Activated T-helper 2 cell treated with anti-CD3 and anti-CD28 coated beads, Interferon-gamma antibody, Interleukin-2, Interleukin-4, amounts not matched to agents 10 μg/mL and 5 μg/mL and 100 μg/mL, durations not matched to agents 14 hours and 24 hours and 36 hours (primary cell): ENCODE measurements at regions not wholly inside any gene's neighbourhood (a gene's known extent, or its start where the extent isn't known, plus 50 kb on each side); places are given as distances from the start of the nearest gene placed in this dataset.

Source experiments
- DNase-seq: peaks from one replicate; pipeline ENCODE4 v3.0.0; 2021; ENCODE audit warnings: low spot score
- H3K27ac Mint-ChIP-seq: one replicate; pipeline ENCODE4 v1.8.0; 2021; ENCODE audit warnings: mixed read lengths
- H3K27me3 Mint-ChIP-seq: one replicate; pipeline ENCODE4 v1.8.0; 2021; ENCODE audit warnings: low read depth, mixed read lengths
- H3K36me3 Mint-ChIP-seq: one replicate; pipeline ENCODE4 v1.8.0; 2021; ENCODE audit warnings: low read depth, mixed read lengths
- H3K4me1 Mint-ChIP-seq: one replicate; pipeline ENCODE4 v1.8.0; 2021; ENCODE audit warnings: low read depth, mixed read lengths
- H3K4me3 Mint-ChIP-seq: one replicate; pipeline ENCODE4 v1.8.0; 2021; ENCODE audit warnings: low read depth, mild to moderate bottlenecking, moderate library complexity, mixed read lengths
- H3K9me3 Mint-ChIP-seq: one replicate; pipeline ENCODE4 v1.8.0; 2021; ENCODE audit warnings: mixed read lengths
- intact Hi-C: fragments of 100-400 bp; cut with micrococcal nuclease; formaldehyde crosslinking; loops from one replicate; pipeline ENCODE4 v1.15.1; 2023

DNA sequence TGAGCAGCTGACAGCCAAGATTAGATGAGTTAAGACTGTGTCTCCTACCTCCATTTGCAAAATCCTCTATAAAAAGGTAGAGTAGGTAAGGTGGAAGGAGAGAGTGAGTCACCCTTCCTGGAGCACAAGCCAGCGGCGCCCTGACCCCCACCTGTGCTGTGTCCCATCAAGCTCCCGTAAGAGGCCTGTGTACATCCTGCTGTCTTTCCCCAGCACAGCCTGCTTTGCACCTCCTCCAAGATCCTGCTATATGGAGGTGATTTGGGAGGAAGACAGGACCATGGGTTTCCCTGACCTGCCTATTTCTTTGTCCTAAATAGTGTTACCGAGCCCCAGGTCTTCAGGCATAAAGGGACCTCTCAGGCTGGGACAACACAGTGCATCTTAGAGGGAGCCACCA lies 62.3 kb upstream of the UQCRFS1 start:
- Mint-ChIP-seq H3K36me3 (no peaks in the 10 kb centered on the region), H3K9me3 (no peaks in the 10 kb centered on the region), H3K4me3 (no peak overlapping the region), H3K27ac (no peak overlapping the region), H3K4me1 (peaks cover 10% of the 10 kb centered on the region), H3K27me3 (peaks cover 4% of the 10 kb centered on the region)
- intact Hi-C loops = no loop called here
- DNase-seq = no peak

DNA sequence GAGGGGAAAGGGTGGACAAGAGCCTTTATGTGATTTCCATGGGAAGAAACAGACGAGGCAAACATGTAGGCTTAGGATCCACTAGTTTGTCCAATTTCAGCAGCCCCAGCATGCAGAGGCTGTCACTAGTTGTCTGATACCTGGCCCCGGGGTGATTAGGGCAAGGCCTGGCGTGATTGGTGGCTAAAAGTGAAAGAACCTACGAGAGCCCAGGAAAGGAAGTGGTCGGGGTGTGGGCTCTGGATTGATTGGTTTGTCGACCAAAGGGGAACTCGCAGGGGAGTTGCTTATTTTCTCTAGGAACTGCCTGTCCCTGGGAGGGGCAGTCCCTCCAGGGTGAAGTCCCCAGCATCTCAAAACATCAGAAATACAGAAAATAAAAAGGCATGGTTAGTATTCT lies 64.2 kb upstream of the UQCRFS1 start:
- peak; percentile 68 for DNase-seq
- Mint-ChIP-seq H3K4me3 (peak overlapping the region; percentile 2), H3K4me1 (peaks cover 10% of the 10 kb centered on the region), H3K36me3 (no peaks in the 10 kb centered on the region), H3K9me3 (no peaks in the 10 kb centered on the region), H3K27ac (peak overlapping the region; percentile 51), H3K27me3 (peaks cover 10% of the 10 kb centered on the region)
- intact Hi-C loops = no loop called here

DNA sequence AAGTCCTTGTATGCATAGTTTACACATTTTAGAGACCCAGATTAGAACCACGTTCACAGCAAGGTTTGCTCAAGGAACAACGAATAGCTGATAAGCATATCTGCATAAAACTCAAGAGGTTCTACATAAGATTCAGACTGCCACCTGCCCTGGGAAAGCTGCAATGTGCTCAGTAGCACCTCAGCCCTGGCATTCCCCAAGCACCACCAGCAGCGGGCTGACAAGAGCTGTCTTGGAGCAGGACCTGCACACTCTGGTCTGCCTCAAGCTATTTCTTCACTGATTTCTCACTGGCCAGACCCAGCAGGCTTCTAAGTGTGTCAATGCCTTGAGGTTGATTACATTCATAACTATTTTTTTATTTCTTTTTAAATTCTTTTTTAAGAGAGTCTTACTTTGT lies 65.8 kb upstream of the UQCRFS1 start:
- H3K4me3 Mint-ChIP-seq = no peak overlapping the region
- no peak overlapping the region for H3K27ac Mint-ChIP-seq
- intact Hi-C loops = no loop called here
- H3K9me3 Mint-ChIP-seq = no peaks in the 10 kb centered on the region
- no peaks in the 10 kb centered on the region for H3K36me3 Mint-ChIP-seq
- no peak for DNase-seq
- peaks cover 11% of the 10 kb centered on the region for H3K27me3 Mint-ChIP-seq
- H3K4me1 Mint-ChIP-seq = peaks cover 10% of the 10 kb centered on the region

DNA sequence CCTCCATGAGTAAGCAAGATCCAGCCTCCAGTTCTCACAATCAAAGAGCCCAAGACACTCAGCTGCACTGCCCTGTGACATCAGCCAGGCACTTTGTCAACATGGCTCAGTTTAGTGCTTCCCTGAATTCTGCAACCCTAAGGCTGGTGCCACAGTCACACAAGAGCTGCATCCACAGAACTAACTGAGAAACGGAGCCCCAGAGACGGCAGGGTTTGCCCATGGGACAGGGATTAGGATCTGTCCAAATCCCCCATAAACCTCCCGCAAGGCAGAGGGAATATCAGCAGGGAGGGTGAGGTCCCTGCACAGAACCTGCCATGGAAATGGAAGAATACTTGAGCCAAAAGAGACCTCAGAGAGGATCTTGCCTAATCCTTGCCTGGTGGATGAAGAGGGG lies 70.4 kb upstream of the UQCRFS1 start:
- no peak for DNase-seq
- H3K36me3 Mint-ChIP-seq = no peaks in the 10 kb centered on the region
- H3K9me3 Mint-ChIP-seq = no peaks in the 10 kb centered on the region
- no peak overlapping the region for H3K4me3 Mint-ChIP-seq
- peaks cover 27% of the 10 kb centered on the region for H3K27me3 Mint-ChIP-seq
- no peak overlapping the region for H3K27ac Mint-ChIP-seq
- no peaks in the 10 kb centered on the region for H3K4me1 Mint-ChIP-seq
- intact Hi-C loops = no loop called here

DNA sequence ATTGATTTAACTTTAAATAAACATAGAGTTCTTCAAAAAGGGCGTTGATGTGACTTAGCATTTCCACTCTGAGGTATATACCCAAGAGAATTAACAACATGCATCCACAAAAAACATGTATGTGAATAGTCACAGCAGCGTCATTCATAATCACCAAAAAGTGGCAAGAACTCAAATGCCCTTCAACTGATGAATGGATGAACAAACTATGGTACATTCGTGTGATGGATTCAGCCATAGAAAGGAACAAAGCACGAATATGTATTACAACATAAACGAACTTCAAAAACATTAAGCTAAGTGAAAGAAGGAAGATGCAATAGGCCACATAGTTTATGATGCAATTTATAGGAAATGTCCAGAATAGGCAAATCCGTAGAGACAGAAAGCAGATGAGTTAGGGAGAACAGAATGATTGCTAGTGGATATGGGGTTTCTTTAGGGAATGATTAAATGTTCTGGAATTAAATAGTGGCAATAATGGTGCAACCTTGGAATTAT lies 72.3 kb upstream of the UQCRFS1 start:
- Mint-ChIP-seq H3K27me3 (peaks cover 27% of the 10 kb centered on the region), H3K9me3 (no peaks in the 10 kb centered on the region), H3K4me1 (no peaks in the 10 kb centered on the region), H3K36me3 (no peaks in the 10 kb centered on the region), H3K4me3 (no peak overlapping the region), H3K27ac (no peak overlapping the region)
- intact Hi-C loops = no loop called here
- DNase-seq = no peak

DNA sequence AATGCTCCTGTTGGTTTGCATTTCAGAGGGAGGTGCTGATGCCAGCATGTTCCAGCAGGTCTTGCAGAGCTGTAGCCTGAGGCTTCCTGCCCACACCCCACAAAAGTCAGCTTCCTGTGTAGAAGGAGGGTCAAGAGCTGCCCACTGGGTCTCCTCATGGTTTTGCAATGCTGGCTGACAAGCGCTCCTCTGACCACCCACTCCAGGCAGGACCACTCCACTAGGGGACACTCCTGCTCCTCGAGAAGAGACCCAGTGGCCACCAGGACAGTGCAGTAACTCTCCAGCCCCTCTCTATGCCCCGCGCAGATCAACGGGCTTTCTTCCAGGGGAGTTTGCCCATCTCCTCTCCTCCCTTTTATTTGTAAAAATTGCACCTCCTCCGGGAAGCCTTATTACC lies 72.9 kb upstream of the UQCRFS1 start:
- intact Hi-C loops = no loop called here
- H3K4me3 Mint-ChIP-seq = no peak overlapping the region

DNA sequence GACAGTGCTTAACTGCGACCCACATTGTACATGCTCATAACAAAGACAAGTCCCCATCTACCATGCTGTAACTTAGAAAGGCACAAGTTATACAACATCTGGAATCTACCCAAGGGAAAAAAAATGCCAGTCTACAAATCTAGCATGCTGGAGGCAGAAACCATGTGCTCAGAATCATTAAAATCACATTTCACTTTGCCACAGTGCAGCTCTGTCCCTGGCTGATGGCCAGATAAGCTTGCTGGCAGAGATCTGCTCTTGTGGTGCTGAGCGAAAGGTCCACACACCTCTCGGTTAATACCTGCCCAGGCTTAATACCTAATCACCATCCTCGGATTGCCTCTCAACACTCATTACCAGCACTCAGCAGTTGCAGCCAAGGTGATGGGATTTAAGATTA lies 74.1 kb upstream of the UQCRFS1 start:
- Mint-ChIP-seq H3K4me1 (no peaks in the 10 kb centered on the region), H3K4me3 (no peak overlapping the region), H3K9me3 (no peaks in the 10 kb centered on the region), H3K36me3 (no peaks in the 10 kb centered on the region), H3K27ac (no peak overlapping the region), H3K27me3 (peaks cover 23% of the 10 kb centered on the region)
- intact Hi-C loops = no loop called here
- no peak for DNase-seq

More for the DNA sequence above, 72.9 kb upstream of the UQCRFS1 start:
- peaks cover 22% of the 10 kb centered on the region for H3K27me3 Mint-ChIP-seq
- no peaks in the 10 kb centered on the region for H3K9me3 Mint-ChIP-seq
- H3K4me1 Mint-ChIP-seq = no peaks in the 10 kb centered on the region
- H3K36me3 Mint-ChIP-seq = no peaks in the 10 kb centered on the region
- no peak for DNase-seq
- H3K27ac Mint-ChIP-seq = no peak overlapping the region

DNA sequence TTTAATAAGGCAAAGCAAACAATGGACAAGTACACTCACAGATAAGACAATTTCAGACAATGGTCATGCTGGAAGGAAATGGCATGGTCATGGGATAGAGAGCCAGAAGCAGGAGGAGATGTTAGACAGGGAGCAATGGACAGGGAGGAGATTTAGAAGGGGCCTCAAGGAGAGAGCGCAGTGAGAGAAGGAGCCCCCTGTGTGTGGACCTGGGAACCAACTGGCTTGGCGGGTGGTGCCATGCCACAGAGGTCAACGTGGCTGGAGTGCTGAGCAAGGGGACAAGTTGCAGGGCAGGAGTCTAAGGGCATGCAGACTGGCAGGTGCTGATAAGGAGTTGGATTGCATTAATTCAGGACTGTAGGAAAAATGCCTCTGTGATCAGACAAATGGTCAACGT lies 75.3 kb upstream of the UQCRFS1 start:
- no peak for DNase-seq
- intact Hi-C loops = no loop called here
- Mint-ChIP-seq H3K27ac (no peak overlapping the region), H3K36me3 (no peaks in the 10 kb centered on the region), H3K4me3 (no peak overlapping the region), H3K4me1 (no peaks in the 10 kb centered on the region), H3K27me3 (peaks cover 21% of the 10 kb centered on the region), H3K9me3 (no peaks in the 10 kb centered on the region)

DNA sequence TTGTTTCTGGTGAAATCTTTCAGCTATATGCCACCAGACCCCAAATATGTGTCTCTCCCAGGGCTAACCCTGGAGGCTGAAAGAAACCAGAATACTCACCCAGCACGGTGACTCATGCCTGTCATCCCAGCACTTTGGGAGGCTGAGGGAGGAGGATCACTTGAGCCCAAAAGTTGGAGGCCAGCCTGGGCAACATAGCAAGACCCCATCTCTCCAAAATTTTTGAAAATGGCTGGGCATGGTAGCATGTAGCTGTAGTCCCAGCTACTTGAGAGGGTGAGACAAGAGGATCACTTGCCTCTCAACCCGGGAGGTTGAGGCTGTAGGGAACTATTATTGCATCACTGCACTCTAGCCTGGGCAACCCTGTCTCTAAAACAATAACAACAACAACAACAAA lies 76.1 kb upstream of the UQCRFS1 start:
- intact Hi-C loops = no loop called here
- no peaks in the 10 kb centered on the region for H3K9me3 Mint-ChIP-seq
- H3K4me1 Mint-ChIP-seq = no peaks in the 10 kb centered on the region
- no peak overlapping the region for H3K27ac Mint-ChIP-seq
- peaks cover 20% of the 10 kb centered on the region for H3K27me3 Mint-ChIP-seq
- no peak overlapping the region for H3K4me3 Mint-ChIP-seq
- DNase-seq = no peak
- no peaks in the 10 kb centered on the region for H3K36me3 Mint-ChIP-seq

DNA sequence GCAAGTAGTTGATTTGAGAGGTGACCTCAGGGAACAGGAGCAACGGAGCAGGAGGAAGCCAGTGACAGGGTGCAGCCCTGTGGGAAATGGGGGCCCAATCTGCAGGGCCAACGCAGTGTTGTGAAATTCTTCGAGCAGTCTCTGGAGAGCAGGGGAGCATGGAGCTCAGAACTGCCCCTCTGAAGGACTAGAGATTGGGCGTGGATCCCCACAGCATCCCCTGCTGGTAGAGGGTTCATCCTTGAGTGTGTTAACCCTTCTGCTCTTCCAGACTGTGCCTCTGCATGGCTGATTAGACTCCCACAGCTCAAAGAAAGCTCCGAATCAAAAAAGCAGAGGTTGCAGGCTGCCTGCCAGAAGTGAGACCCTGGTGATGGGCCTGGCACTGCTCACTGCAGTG lies 77.9 kb upstream of the UQCRFS1 start:
- Mint-ChIP-seq H3K36me3 (no peaks in the 10 kb centered on the region), H3K4me3 (no peak overlapping the region), H3K27me3 (peaks cover 13% of the 10 kb centered on the region), H3K9me3 (no peaks in the 10 kb centered on the region), H3K4me1 (peaks cover 6% of the 10 kb centered on the region), H3K27ac (no peak overlapping the region)
- intact Hi-C loops = no loop called here
- no peak for DNase-seq

DNA sequence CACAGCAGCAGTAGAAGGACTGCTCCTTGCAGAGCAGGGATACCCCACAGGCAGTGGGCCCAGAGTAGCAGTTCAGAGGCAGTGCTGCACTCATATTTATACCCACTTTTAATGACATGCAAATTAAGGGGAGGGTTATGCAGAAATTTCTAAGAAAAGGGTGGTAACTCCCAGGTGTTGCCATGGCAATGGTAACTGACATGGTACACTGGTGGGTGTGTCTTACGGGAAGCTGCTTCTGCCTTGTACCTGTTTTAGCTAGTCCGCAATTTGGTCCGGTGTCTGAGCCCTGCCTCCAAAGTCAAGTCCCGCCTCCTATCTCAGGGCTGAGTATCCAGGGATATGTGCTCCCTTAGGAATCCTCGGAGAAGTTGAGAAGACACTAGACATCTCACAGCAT lies 79.2 kb upstream of the UQCRFS1 start:
- H3K9me3 Mint-ChIP-seq = no peaks in the 10 kb centered on the region
- H3K4me1 Mint-ChIP-seq = peaks cover 6% of the 10 kb centered on the region
- H3K27me3 Mint-ChIP-seq = peaks cover 11% of the 10 kb centered on the region
- intact Hi-C loops = no loop called here
- no peak overlapping the region for H3K27ac Mint-ChIP-seq
- DNase-seq = no peak
- no peaks in the 10 kb centered on the region for H3K36me3 Mint-ChIP-seq
- no peak overlapping the region for H3K4me3 Mint-ChIP-seq

DNA sequence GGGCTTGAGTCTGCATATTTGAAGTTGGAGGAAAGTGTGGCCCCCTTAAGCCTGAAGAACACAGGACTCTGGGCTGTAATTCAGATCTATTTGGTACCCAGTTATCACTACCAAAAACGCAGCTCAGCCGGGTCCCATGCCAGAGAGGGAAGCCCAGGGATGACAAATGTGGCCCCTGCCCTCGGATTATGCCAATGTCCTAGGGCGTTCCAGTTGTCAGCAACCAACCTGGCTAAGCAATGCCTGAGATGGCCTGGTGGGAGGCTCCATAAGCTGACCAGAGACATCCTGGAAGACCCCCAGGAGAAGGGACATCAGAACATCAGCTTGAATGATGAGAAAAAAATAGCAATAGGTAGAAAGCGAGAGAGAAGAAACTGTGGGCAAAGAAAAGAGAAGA lies 79.6 kb upstream of the UQCRFS1 start:
- no peak overlapping the region for H3K27ac Mint-ChIP-seq
- intact Hi-C loops = no loop called here
- H3K4me1 Mint-ChIP-seq = peaks cover 6% of the 10 kb centered on the region
- H3K9me3 Mint-ChIP-seq = no peaks in the 10 kb centered on the region
- peaks cover 11% of the 10 kb centered on the region for H3K27me3 Mint-ChIP-seq
- no peak overlapping the region for H3K4me3 Mint-ChIP-seq
- DNase-seq = no peak
- H3K36me3 Mint-ChIP-seq = no peaks in the 10 kb centered on the region

DNA sequence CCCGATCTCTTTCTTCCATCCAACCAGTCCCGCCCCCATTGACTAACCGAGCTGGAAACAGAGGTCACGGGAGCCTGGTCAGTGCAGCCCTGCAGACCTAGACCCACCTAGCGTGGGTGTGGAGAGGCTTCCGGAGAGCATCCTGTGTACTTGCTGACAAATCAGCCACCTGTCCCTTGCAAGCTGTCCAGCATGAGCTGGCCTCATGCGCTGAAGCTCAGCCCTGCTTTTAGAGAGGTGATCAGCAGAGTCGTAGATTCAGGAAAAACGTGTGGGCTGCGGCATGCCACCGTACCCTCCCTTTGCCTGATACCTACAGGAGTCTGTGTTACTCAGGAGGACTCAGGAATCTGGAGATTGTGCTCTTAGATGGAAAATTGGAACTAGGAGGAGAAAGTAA lies 80.3 kb upstream of the UQCRFS1 start:
- H3K4me3 Mint-ChIP-seq = no peak overlapping the region

DNA sequence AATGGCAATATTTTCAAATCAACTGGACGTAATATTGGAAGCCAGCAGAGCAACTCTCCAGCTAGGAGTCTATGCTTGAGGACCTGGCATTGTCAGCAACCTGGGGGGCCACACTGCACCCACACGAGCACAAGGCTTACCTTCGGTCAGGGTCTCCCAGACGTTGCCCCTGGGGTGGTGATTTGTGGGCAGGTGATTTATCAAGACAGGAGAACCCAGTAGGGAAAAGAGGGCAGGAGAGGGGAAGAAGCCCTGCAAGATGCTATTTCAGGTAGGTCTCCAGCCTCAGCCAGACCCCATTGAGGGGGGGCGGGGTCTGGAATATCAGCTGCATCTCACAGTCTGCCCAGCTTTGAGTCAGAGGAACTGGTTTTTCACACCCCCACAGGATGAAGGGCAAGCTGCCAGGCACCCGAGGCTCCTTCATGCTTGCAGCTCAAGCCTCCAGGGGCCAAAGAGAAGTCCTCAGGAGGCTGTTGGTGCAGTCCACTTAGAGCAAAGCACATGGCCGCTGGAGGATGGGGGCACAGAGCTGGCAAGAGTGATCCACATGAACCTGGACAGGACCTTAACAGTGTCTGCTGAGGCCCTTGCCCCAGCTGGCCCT lies 80.9 kb upstream of the UQCRFS1 start:
- DNase-seq = no peak
- Mint-ChIP-seq H3K4me1 (peaks cover 6% of the 10 kb centered on the region), H3K36me3 (no peaks in the 10 kb centered on the region), H3K27ac (no peak overlapping the region), H3K4me3 (no peak overlapping the region), H3K27me3 (peaks cover 8% of the 10 kb centered on the region), H3K9me3 (no peaks in the 10 kb centered on the region)
- intact Hi-C loops = no loop called here

More for the DNA sequence above, 80.3 kb upstream of the UQCRFS1 start:
- intact Hi-C loops = no loop called here
- H3K9me3 Mint-ChIP-seq = no peaks in the 10 kb centered on the region
- no peaks in the 10 kb centered on the region for H3K36me3 Mint-ChIP-seq
- no peak for DNase-seq
- H3K27ac Mint-ChIP-seq = no peak overlapping the region
- peaks cover 8% of the 10 kb centered on the region for H3K27me3 Mint-ChIP-seq
- peaks cover 6% of the 10 kb centered on the region for H3K4me1 Mint-ChIP-seq
